MM.1S (cell line): ENCODE measurements at regions not wholly inside any gene's neighbourhood (a gene's known extent, or its start where the extent isn't known, plus 50 kb on each side); places are given as distances from the start of the nearest gene placed in this dataset.

Experiments
- DNase-seq: peaks from one replicate; pipeline ENCODE4 v3.0.0-alpha.2; 2015
- H2AFZ ChIP-seq: fragments of 300-600 bp; sonication (generic); 2 replicates; pipeline ENCODE4 v1.6.0; 2016; ENCODE audit warnings: antibody characterized with exemption, low read length
- H3F3A ChIP-seq: fragments of 300-600 bp; sonication (generic); 2 replicates; pipeline ENCODE4 v1.6.1; 2016; ENCODE audit warnings: mild to moderate bottlenecking, antibody characterized with exemption, low read length, moderate library complexity, mixed read lengths; ENCODE audit not compliant: insufficient read depth
- H3K27ac ChIP-seq: fragments of 300-600 bp; sonication (generic); 2 replicates; pipeline ENCODE4 v1.5.1; 2016; ENCODE audit warnings: mild to moderate bottlenecking, low read length
- H3K27me3 ChIP-seq: fragments of 300-600 bp; sonication (generic); replicated peaks from 2 replicates; pipeline ENCODE4 v1.6.0; 2016; ENCODE audit warnings: low read length; ENCODE audit not compliant: insufficient read depth
- H3K36me3 ChIP-seq: fragments of 300-600 bp; sonication (generic); replicated peaks from 2 replicates; pipeline ENCODE4 v1.6.1; 2016; ENCODE audit warnings: mild to moderate bottlenecking, low read length, mixed read lengths; ENCODE audit not compliant: insufficient read depth
- H3K4me1 ChIP-seq: fragments of 300-600 bp; sonication (generic); 2 replicates; pipeline ENCODE4 v1.6.1; 2016; ENCODE audit warnings: low read length, mixed read lengths
- H3K4me2 ChIP-seq: fragments of 300-600 bp; sonication (generic); 2 replicates; pipeline ENCODE4 v1.6.0; 2016; ENCODE audit warnings: low read depth, low read length
- H3K4me3 ChIP-seq: fragments of 300-600 bp; sonication (generic); 2 replicates; pipeline ENCODE4 v1.5.1; 2016; ENCODE audit warnings: low read length, mixed read lengths
- H3K79me2 ChIP-seq: fragments of 300-600 bp; sonication (generic); 2 replicates; pipeline ENCODE4 v1.6.1; 2016; ENCODE audit warnings: mixed run types, low read length, mixed read lengths
- H3K9ac ChIP-seq: fragments of 300-600 bp; sonication (generic); 2 replicates; pipeline ENCODE4 v1.6.1; 2016; ENCODE audit warnings: low read length, mixed read lengths
- H3K9me2 ChIP-seq: fragments of 300-600 bp; sonication (generic); replicated peaks from 2 replicates; pipeline ENCODE4 v1.6.1; 2016; ENCODE audit warnings: mild to moderate bottlenecking, low read length, mixed read lengths; ENCODE audit not compliant: insufficient read depth
- H3K9me3 ChIP-seq: fragments of 300-600 bp; sonication (generic); replicated peaks from 2 replicates; pipeline ENCODE4 v1.6.1; 2016; ENCODE audit warnings: mild to moderate bottlenecking, low read length, mixed read lengths; ENCODE audit not compliant: insufficient read depth
- H4K20me1 ChIP-seq: fragments of 300-600 bp; sonication (generic); 2 replicates; pipeline ENCODE4 v1.6.1; 2016; ENCODE audit warnings: mild to moderate bottlenecking, low read length, moderate library complexity, mixed read lengths; ENCODE audit not compliant: insufficient read depth
- EZH2 ChIP-seq: fragments of 300-600 bp; sonication (generic); optimal IDR thresholded peaks from 2 replicates; pipeline ENCODE3; 2017; ENCODE audit warnings: low read depth, mild to moderate bottlenecking, antibody characterized with exemption, low read length, mixed read lengths
- EZH2phosphoT487 ChIP-seq: fragments of 300-600 bp; sonication (generic); IDR thresholded peaks from 2 replicates; pipeline ENCODE4 v1.6.1; 2018; ENCODE audit warnings: antibody characterized with exemption, low read length
- TF ChIP-seq, protein P1 (sequence below): fragments of 300-600 bp; sonication (generic); IDR thresholded peaks from 2 replicates; pipeline ENCODE4 v1.5.1; 2016; ENCODE audit warnings: antibody characterized with exemption, low read length, mixed read lengths

DNA sequence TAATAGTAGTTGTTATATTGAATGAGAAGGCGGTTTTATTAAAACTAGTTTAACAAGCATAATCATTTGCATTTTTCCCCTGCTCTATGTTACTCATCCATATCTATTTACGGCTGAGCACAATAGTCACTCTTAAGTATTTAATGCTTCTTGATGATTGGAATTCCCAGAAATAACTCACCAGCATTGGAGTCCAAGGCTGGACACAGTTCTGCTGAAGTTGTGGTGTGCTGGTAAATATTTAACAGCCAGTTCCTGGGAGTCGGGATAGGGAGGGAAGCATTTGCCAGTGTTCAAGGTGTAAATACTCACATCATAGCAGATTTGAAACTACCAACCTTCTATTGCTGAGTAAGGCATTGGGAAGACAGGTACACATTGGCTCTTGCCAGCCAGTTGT, 315.1 kb downstream of the MTX2 start:
- Histone ChIP-seq H3K9me2 (no peaks in the 10 kb centered on the region), H3K4me2 (no peak overlapping the region), H3F3A (no peaks in the 10 kb centered on the region), H3K9ac (no peak overlapping the region), H3K27ac (no peak overlapping the region), H3K4me3 (no peak overlapping the region), H3K36me3 (no peaks in the 10 kb centered on the region), H3K79me2 (no peaks in the 10 kb centered on the region), H3K4me1 (no peaks in the 10 kb centered on the region), H4K20me1 (no peaks in the 10 kb centered on the region), H2AFZ (no peak overlapping the region), H3K27me3 (no peaks in the 10 kb centered on the region), H3K9me3 (no peaks in the 10 kb centered on the region)
- TF ChIP-seq EZH2phosphoT487 = no peak
- TF ChIP-seq, protein P1, sequence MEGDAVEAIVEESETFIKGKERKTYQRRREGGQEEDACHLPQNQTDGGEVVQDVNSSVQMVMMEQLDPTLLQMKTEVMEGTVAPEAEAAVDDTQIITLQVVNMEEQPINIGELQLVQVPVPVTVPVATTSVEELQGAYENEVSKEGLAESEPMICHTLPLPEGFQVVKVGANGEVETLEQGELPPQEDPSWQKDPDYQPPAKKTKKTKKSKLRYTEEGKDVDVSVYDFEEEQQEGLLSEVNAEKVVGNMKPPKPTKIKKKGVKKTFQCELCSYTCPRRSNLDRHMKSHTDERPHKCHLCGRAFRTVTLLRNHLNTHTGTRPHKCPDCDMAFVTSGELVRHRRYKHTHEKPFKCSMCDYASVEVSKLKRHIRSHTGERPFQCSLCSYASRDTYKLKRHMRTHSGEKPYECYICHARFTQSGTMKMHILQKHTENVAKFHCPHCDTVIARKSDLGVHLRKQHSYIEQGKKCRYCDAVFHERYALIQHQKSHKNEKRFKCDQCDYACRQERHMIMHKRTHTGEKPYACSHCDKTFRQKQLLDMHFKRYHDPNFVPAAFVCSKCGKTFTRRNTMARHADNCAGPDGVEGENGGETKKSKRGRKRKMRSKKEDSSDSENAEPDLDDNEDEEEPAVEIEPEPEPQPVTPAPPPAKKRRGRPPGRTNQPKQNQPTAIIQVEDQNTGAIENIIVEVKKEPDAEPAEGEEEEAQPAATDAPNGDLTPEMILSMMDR = no peak
- no peak for TF ChIP-seq EZH2
- no peak for DNase-seq

DNA sequence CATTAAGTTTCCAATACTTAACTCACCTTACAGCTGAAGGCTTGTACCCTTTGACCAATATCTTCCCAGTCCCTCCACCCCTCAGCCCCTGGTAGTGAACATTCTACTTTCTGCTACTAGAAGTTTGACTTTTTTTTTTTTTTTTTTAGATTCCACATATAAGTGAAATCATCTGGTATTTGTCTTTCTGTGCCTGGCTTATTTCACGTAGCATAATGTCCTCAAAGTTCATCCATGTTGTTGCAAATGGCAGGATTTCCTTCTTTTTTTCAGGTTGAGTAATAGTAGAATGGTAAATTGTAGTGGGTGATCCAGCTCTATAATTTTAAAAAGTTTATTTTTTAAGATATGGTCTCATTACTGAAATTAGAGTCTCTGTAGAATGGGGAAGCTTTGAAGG, 316.0 kb downstream of the MTX2 start:
- Histone ChIP-seq H3K4me2 (no peak overlapping the region), H3K79me2 (no peaks in the 10 kb centered on the region), H3K4me1 (no peaks in the 10 kb centered on the region), H3K27ac (no peak overlapping the region), H3F3A (no peaks in the 10 kb centered on the region), H3K27me3 (no peaks in the 10 kb centered on the region), H3K4me3 (no peak overlapping the region), H3K9me3 (no peaks in the 10 kb centered on the region), H4K20me1 (no peaks in the 10 kb centered on the region), H2AFZ (no peak overlapping the region), H3K36me3 (no peaks in the 10 kb centered on the region), H3K9ac (no peak overlapping the region), H3K9me2 (no peaks in the 10 kb centered on the region)
- TF ChIP-seq, protein P1 = no peak
- TF ChIP-seq EZH2 (no peak), EZH2phosphoT487 (no peak)
- no peak for DNase-seq

DNA sequence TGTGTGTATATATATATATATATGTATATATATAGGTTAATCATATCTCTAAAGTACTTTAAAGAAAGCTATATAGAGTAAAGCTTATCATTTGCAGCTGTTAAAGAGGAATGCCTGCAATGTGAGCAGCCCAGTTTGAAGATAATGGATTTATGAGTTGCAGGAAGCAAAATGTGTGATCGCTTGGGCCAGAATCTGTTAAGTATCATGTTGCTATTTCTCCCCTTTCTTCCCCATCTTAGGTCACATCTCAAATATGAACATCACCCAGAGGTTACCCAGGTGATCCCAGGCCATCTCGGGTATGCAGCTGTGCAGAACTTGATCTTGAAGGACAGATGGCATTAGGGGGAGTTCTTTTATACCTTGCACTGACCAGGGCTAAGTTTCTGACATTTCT, 316.5 kb downstream of the MTX2 start:
- TF ChIP-seq EZH2 (no peak), EZH2phosphoT487 (no peak)
- TF ChIP-seq, protein P1 = no peak
- no peaks in the 10 kb centered on the region for H3K27me3 ChIP-seq
- no peak overlapping the region for H3K9ac ChIP-seq
- no peaks in the 10 kb centered on the region for H3K9me2 ChIP-seq
- no peaks in the 10 kb centered on the region for H3K36me3 ChIP-seq
- H2AFZ ChIP-seq = no peak overlapping the region
- H3K9me3 ChIP-seq = no peaks in the 10 kb centered on the region
- no peaks in the 10 kb centered on the region for H4K20me1 ChIP-seq
- no peak overlapping the region for H3K4me2 ChIP-seq
- H3F3A ChIP-seq = no peaks in the 10 kb centered on the region
- DNase-seq = no peak
- H3K4me1 ChIP-seq = no peaks in the 10 kb centered on the region
- no peaks in the 10 kb centered on the region for H3K79me2 ChIP-seq
- H3K27ac ChIP-seq = no peak overlapping the region
- no peak overlapping the region for H3K4me3 ChIP-seq
